Nephron progenitor cell (in vitro differentiated cells): ENCODE measurements at regions not wholly inside any gene's neighbourhood (a gene's known extent, or its start where the extent isn't known, plus 50 kb on each side); places are given as distances from the start of the nearest gene placed in this dataset.

Experiments
- DNase-seq: peaks from one replicate; pipeline ENCODE4 v3.0.0; 2021
- H3K27ac Mint-ChIP-seq: 2 replicates; pipeline ENCODE4 v1.8.0; 2021; ENCODE audit warnings: mild to moderate bottlenecking, moderate library complexity, mixed read lengths
- H3K27me3 Mint-ChIP-seq: 2 replicates; pipeline ENCODE4 v1.8.0; 2021; ENCODE audit warnings: mild to moderate bottlenecking, low read depth, mixed read lengths; ENCODE audit not compliant: poor library complexity
- H3K36me3 Mint-ChIP-seq: 2 replicates; pipeline ENCODE4 v1.8.0; 2021; ENCODE audit warnings: low read depth, mixed read lengths
- H3K4me1 Mint-ChIP-seq: 2 replicates; pipeline ENCODE4 v1.8.0; 2021; ENCODE audit warnings: mixed read lengths
- H3K4me3 Mint-ChIP-seq: 2 replicates; pipeline ENCODE4 v1.8.0; 2021; ENCODE audit warnings: mild to moderate bottlenecking, moderate library complexity, mixed read lengths
- H3K9me3 Mint-ChIP-seq: 2 replicates; pipeline ENCODE4 v1.8.0; 2021; ENCODE audit warnings: mild to moderate bottlenecking, moderate library complexity, mixed read lengths
- CTCF ChIP-seq: fragments of 200-600 bp; sonication (generic); IDR thresholded peaks from 2 replicates; pipeline ENCODE4 v1.5.0; 2021; ENCODE audit warnings: antibody characterized with exemption

- H3K27me3 Mint-ChIP-seq = peaks cover 13% of the 10 kb centered on the region
- no peak overlapping the region for H3K27ac Mint-ChIP-seq
- no peaks in the 10 kb centered on the region for H3K4me1 Mint-ChIP-seq
- no peak for TF ChIP-seq CTCF
- H3K4me3 Mint-ChIP-seq = no peak overlapping the region
- H3K36me3 Mint-ChIP-seq = no peaks in the 10 kb centered on the region
- DNase-seq = no peak
- H3K9me3 Mint-ChIP-seq = no peaks in the 10 kb centered on the region
Measured at GRCh38 chr12:13794706-13795105, 186.7 kb downstream of the GRIN2B start.

- peaks cover 3% of the 10 kb centered on the region for H3K27me3 Mint-ChIP-seq
- no peaks in the 10 kb centered on the region for H3K9me3 Mint-ChIP-seq
- no peak overlapping the region for H3K27ac Mint-ChIP-seq
- no peak for DNase-seq
- TF ChIP-seq CTCF = no peak
- no peaks in the 10 kb centered on the region for H3K4me1 Mint-ChIP-seq
- H3K4me3 Mint-ChIP-seq = no peak overlapping the region
- no peaks in the 10 kb centered on the region for H3K36me3 Mint-ChIP-seq
Measured at GRCh38 chr12:13790317-13790716, 191.1 kb downstream of the GRIN2B start.

GRCh38 chr12:13788626-13789025, 192.8 kb downstream of the GRIN2B start:
- H3K36me3 Mint-ChIP-seq = no peaks in the 10 kb centered on the region
- no peak overlapping the region for H3K4me3 Mint-ChIP-seq
- H3K27me3 Mint-ChIP-seq = peaks cover 7% of the 10 kb centered on the region
- no peak for DNase-seq
- no peaks in the 10 kb centered on the region for H3K4me1 Mint-ChIP-seq
- H3K9me3 Mint-ChIP-seq = no peaks in the 10 kb centered on the region
- no peak overlapping the region for H3K27ac Mint-ChIP-seq
- no peak for TF ChIP-seq CTCF

GRCh38 chr12:13786646-13787045, 194.8 kb downstream of the GRIN2B start:
- Mint-ChIP-seq H3K4me3 (no peak overlapping the region), H3K36me3 (no peaks in the 10 kb centered on the region), H3K27ac (no peak overlapping the region), H3K27me3 (peaks cover 13% of the 10 kb centered on the region), H3K4me1 (no peaks in the 10 kb centered on the region), H3K9me3 (no peaks in the 10 kb centered on the region)
- DNase-seq = no peak
- TF ChIP-seq CTCF = no peak

- H3K27ac Mint-ChIP-seq = no peak overlapping the region
- H3K4me1 Mint-ChIP-seq = no peaks in the 10 kb centered on the region
- no peak for TF ChIP-seq CTCF
- DNase-seq = no peak
- H3K36me3 Mint-ChIP-seq = no peaks in the 10 kb centered on the region
- no peak overlapping the region for H3K4me3 Mint-ChIP-seq
- no peaks in the 10 kb centered on the region for H3K9me3 Mint-ChIP-seq
- H3K27me3 Mint-ChIP-seq = peaks cover 9% of the 10 kb centered on the region
Measured at GRCh38 chr12:13784504-13784903, 196.9 kb downstream of the GRIN2B start.

- Mint-ChIP-seq H3K4me3 (no peak overlapping the region), H3K27ac (no peak overlapping the region), H3K36me3 (no peaks in the 10 kb centered on the region), H3K27me3 (peaks cover 20% of the 10 kb centered on the region), H3K4me1 (no peaks in the 10 kb centered on the region), H3K9me3 (no peaks in the 10 kb centered on the region)
- no peak for TF ChIP-seq CTCF
- no peak for DNase-seq
Measured at GRCh38 chr12:13780453-13780852, 200.9 kb downstream of the GRIN2B start.
